ENCODE measurements at regions not wholly inside any gene's neighbourhood (a gene's known extent, or its start where the extent isn't known, plus 50 kb on each side); places are given as distances from the start of the nearest gene placed in this dataset.

DNA sequence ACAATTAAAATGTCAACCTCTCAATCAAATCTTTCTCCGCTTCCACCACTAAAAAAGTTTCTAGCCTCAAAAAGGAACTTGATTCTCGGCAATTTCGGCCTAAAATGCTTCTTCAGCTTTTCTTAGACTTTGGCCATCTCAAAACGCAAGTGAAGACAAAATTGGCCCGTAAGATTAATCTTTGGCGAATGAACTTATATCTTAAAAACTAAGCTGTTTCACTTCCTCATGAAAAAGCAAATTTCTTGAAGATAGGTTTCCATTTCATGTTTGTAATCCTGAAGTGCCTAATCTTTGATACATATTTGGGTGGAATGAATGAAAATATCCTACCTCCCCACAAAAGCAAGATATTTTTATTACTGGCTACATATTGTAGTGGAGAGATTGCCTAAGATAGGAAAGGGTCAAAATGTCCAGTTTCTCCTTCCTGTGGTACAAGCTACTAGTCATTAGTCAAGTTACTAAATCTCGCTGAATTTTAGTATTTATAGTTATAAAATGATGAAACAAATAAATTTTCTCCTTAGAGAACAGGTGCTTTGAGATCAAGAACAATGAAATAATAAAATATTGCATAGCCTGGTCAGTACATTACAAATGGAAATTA is 85.4 kb upstream of the ZEB2 start:
- DNase-seq (ENCODE audit: low read depth in 1 of 2, low spot score in 1 of 2): no peak
- Histone ChIP-seq H3K27me3 (ENCODE audit: insufficient read depth, poor library complexity, severe bottlenecking) (no peaks in the 10 kb centered on the region), H3K4me3 (replicated peaks; ENCODE audit: insufficient read depth, low read length) (no peak overlapping the region), H3K27ac (replicated peaks) (no peak overlapping the region)
- TF ChIP-seq, protein P1, sequence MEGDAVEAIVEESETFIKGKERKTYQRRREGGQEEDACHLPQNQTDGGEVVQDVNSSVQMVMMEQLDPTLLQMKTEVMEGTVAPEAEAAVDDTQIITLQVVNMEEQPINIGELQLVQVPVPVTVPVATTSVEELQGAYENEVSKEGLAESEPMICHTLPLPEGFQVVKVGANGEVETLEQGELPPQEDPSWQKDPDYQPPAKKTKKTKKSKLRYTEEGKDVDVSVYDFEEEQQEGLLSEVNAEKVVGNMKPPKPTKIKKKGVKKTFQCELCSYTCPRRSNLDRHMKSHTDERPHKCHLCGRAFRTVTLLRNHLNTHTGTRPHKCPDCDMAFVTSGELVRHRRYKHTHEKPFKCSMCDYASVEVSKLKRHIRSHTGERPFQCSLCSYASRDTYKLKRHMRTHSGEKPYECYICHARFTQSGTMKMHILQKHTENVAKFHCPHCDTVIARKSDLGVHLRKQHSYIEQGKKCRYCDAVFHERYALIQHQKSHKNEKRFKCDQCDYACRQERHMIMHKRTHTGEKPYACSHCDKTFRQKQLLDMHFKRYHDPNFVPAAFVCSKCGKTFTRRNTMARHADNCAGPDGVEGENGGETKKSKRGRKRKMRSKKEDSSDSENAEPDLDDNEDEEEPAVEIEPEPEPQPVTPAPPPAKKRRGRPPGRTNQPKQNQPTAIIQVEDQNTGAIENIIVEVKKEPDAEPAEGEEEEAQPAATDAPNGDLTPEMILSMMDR (IDR thresholded peaks at IDR 0.05; ENCODE audit: insufficient read depth, low read length): no peak
- TF ChIP-seq, protein P2, sequence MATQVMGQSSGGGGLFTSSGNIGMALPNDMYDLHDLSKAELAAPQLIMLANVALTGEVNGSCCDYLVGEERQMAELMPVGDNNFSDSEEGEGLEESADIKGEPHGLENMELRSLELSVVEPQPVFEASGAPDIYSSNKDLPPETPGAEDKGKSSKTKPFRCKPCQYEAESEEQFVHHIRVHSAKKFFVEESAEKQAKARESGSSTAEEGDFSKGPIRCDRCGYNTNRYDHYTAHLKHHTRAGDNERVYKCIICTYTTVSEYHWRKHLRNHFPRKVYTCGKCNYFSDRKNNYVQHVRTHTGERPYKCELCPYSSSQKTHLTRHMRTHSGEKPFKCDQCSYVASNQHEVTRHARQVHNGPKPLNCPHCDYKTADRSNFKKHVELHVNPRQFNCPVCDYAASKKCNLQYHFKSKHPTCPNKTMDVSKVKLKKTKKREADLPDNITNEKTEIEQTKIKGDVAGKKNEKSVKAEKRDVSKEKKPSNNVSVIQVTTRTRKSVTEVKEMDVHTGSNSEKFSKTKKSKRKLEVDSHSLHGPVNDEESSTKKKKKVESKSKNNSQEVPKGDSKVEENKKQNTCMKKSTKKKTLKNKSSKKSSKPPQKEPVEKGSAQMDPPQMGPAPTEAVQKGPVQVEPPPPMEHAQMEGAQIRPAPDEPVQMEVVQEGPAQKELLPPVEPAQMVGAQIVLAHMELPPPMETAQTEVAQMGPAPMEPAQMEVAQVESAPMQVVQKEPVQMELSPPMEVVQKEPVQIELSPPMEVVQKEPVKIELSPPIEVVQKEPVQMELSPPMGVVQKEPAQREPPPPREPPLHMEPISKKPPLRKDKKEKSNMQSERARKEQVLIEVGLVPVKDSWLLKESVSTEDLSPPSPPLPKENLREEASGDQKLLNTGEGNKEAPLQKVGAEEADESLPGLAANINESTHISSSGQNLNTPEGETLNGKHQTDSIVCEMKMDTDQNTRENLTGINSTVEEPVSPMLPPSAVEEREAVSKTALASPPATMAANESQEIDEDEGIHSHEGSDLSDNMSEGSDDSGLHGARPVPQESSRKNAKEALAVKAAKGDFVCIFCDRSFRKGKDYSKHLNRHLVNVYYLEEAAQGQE (IDR thresholded peaks at IDR 0.05; ENCODE audit: insufficient replicate concordance, low read depth): no peak
- TF ChIP-seq GABPA (IDR thresholded peaks at IDR 0.05; ENCODE audit: low read depth): no peak
- TF ChIP-seq SPI1 (IDR thresholded peaks at IDR 0.05; ENCODE audit: borderline replicate concordance, low read depth): no peak
- no peak for TF ChIP-seq POLR2AphosphoS5 (IDR thresholded peaks at IDR 0.05; ENCODE audit: low read depth)

DNA sequence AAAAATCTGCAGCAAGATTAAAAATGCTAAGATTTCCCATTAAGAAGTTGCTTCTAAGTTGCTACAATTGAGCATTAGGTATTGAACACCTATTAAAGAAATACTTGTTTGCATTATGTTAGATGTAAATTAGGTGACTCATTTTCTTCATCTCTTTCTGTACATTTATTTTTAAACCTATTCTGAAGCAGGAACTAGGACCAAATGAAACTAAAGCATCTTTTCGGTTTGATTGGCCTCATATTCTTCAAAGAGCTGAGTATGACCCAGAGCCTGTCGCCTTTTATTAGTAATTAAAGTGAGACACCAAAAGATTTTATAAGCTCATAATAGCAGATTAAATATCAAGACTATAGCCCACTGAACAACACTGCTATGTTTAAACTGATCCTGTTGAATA is 83.4 kb upstream of the ZEB2 start:
- no peak for DNase-seq (ENCODE audit: low read depth in 1 of 2, low spot score in 1 of 2)
- no peak overlapping the region for H3K27ac ChIP-seq (replicated peaks)
- no peak overlapping the region for H3K4me3 ChIP-seq (replicated peaks; ENCODE audit: insufficient read depth, low read length)
- no peaks in the 10 kb centered on the region for H3K27me3 ChIP-seq (ENCODE audit: insufficient read depth, poor library complexity, severe bottlenecking)
- TF ChIP-seq SPI1 (IDR thresholded peaks at IDR 0.05; ENCODE audit: borderline replicate concordance, low read depth): no peak
- no peak for TF ChIP-seq POLR2AphosphoS5 (IDR thresholded peaks at IDR 0.05; ENCODE audit: low read depth)
- TF ChIP-seq, protein P1 (IDR thresholded peaks at IDR 0.05; ENCODE audit: insufficient read depth, low read length): no peak
- TF ChIP-seq, protein P2 (IDR thresholded peaks at IDR 0.05; ENCODE audit: insufficient replicate concordance, low read depth): no peak
- no peak for TF ChIP-seq GABPA (IDR thresholded peaks at IDR 0.05; ENCODE audit: low read depth)

DNA sequence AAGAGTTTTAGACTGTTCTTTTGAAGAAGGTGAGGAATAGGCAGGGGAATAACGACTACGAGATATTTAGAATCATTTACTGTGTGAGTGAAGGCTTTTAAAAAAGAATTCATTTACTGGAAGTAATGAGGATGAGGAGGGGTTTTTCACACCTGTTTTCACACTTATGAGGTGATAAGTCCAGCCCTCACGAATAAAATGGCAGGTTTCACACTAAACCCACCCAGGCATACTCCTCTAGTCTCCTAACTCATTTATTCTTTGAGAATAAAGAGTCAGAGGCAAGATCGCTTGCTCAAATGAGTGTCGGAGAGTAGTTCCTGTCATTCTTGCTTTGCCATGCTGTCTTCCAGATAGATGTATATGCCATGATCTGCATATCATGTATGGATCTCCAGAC is 79.0 kb upstream of the ZEB2 start:
- Histone ChIP-seq H3K27me3 (ENCODE audit: insufficient read depth, poor library complexity, severe bottlenecking) (no peaks in the 10 kb centered on the region), H3K27ac (replicated peaks) (no peak overlapping the region), H3K4me3 (replicated peaks; ENCODE audit: insufficient read depth, low read length) (no peak overlapping the region)
- no peak for DNase-seq (ENCODE audit: low read depth in 1 of 2, low spot score in 1 of 2)
- TF ChIP-seq SPI1 (IDR thresholded peaks at IDR 0.05; ENCODE audit: borderline replicate concordance, low read depth) (no peak), GABPA (IDR thresholded peaks at IDR 0.05; ENCODE audit: low read depth) (no peak), POLR2AphosphoS5 (IDR thresholded peaks at IDR 0.05; ENCODE audit: low read depth) (no peak)
- TF ChIP-seq, protein P2 (IDR thresholded peaks at IDR 0.05; ENCODE audit: insufficient replicate concordance, low read depth): no peak
- TF ChIP-seq, protein P1 (IDR thresholded peaks at IDR 0.05; ENCODE audit: insufficient read depth, low read length): no peak

All from HL-60 (cell line).